HCT116 (cell line): ENCODE measurements at regions not wholly inside any gene's neighbourhood (a gene's known extent, or its start where the extent isn't known, plus 50 kb on each side); places are given as distances from the start of the nearest gene placed in this dataset.
"Not testable (repeated sequence)": the region's sequence is repeated elsewhere in the genome, so short reads cannot be mapped to it uniquely, and the experiment has no call there.

ENCODE experiments used
- ATAC-seq: fragments of 200-7000 bp; cut with Tn5 transposase; 2 replicates; pipeline ENCODE4 v1.9.1; 2020; ENCODE audit warnings: mild to moderate bottlenecking, moderate library complexity
- BruUV-seq: library from RNA; stranded (reverse); fragments of 400-500 nt; replicated peaks from 2 replicates; lab custom pipeline; 2021; lab: Mats Ljungman, UMichigan
- CTCF ChIA-PET: fragments of 300-600 bp; sonication (Branson Sonifier 250); formaldehyde crosslinking; loops from one replicate; lab custom pipeline; 2021; ENCODE audit warnings: antibody characterized with exemption; lab: Charles Lee
- POLR2A ChIA-PET: fragments of 300-600, 350-600 bp; sonication (Branson Sonifier 250); formaldehyde crosslinking; loops from one replicate; lab custom pipeline; 2021; ENCODE audit warnings: antibody characterized with exemption; lab: Charles Lee
- RAD21 ChIA-PET, 2 experiments: fragments of 300-600 bp; sonication (Branson Sonifier 250); formaldehyde crosslinking; loops; one replicate each; lab custom pipeline; 2023; ENCODE audit warnings: low total read pairs in 2 of 2; ENCODE audit not compliant: uncharacterized antibody in 2 of 2, unreplicated experiment in 2 of 2, low non-redundant PET in 1 of 2; lab: Charles Lee
- DNase-seq: peaks from one replicate; pipeline ENCODE4 v3.0.0-alpha.2; 2010; ENCODE audit warnings: low read depth, low spot score
- H2AFZ ChIP-seq: fragments of 200-600 bp; shearing (Covaris generic), sonication (generic); 2 replicates; pipeline ENCODE4 v1.6.1; 2017; ENCODE audit warnings: low read depth, mixed run types, mixed read lengths, antibody characterized with exemption, low read length; ENCODE audit not compliant: poor library complexity, severe bottlenecking
- H3K27ac ChIP-seq: 2 replicates; pipeline ENCODE4 v1.5.1; 2012; ENCODE audit warnings: low read depth, low read length
- H3K27me3 ChIP-seq: fragments of 200-600 bp; sonication (generic); 2 replicates; pipeline ENCODE4 v1.6.1; 2016; ENCODE audit warnings: mixed run types, low read length, mixed read lengths; ENCODE audit not compliant: insufficient read depth
- H3K36me3 ChIP-seq, 2 experiments: fragments of 200-500 bp in 1 of 2; fragments of 200-600 bp in 1 of 2; sonication (Bioruptor generic) in 1 of 2; sonication (generic) in 1 of 2; 2 replicates each; pipeline versions ENCODE4 v1.5.1 to v1.6.1; 2014 to 2016; ENCODE audit warnings: low read length in 2 of 2, inconsistent platforms in 1 of 2, mixed read lengths in 1 of 2, mixed run types in 1 of 2; ENCODE audit not compliant: insufficient read depth in 2 of 2, control insufficient read depth in 1 of 2
- H3K4me1 ChIP-seq, 2 experiments: fragments of 200-600 bp in 1 of 2; sonication (generic) in 1 of 2; 2 replicates each; pipeline versions ENCODE4 v1.5.1 to v1.6.1; 2012 to 2017; ENCODE audit warnings: low read length in 2 of 2, inconsistent platforms in 1 of 2, mild to moderate bottlenecking in 1 of 2, mixed read lengths in 1 of 2, mixed run types in 1 of 2, moderate library complexity in 1 of 2; ENCODE audit not compliant: insufficient read depth in 2 of 2, control insufficient read depth in 1 of 2
- H3K4me2 ChIP-seq: fragments of 200-600 bp; sonication (generic); 2 replicates; pipeline ENCODE4 v1.6.1; 2017; ENCODE audit warnings: mixed run types, low read length, mixed read lengths
- H3K4me3 ChIP-seq, 2 experiments: fragments of 200-600 bp in 1 of 2; sonication (generic) in 1 of 2; replicated peaks in 1 of 2; 2 replicates each; pipeline ENCODE4 v1.5.1; 2011 to 2016; ENCODE audit warnings: low read length in 2 of 2, control low read depth in 1 of 2, low read depth in 1 of 2, mild to moderate bottlenecking in 1 of 2, mixed read lengths in 1 of 2, mixed run types in 1 of 2
- H3K79me2 ChIP-seq: fragments of 200-600 bp; sonication (generic); 2 replicates; pipeline ENCODE4 v1.6.1; 2017; ENCODE audit warnings: mild to moderate bottlenecking, mixed run types, low read length, moderate library complexity, mixed read lengths; ENCODE audit not compliant: insufficient read depth
- H3K9ac ChIP-seq: fragments of 200-600 bp; sonication (generic); 2 replicates; pipeline ENCODE4 v1.6.1; 2016; ENCODE audit warnings: low read length, mixed read lengths
- H3K9me2 ChIP-seq: fragments of 200-600 bp; sonication (generic), shearing (Covaris generic); 2 replicates; pipeline ENCODE4 v1.6.1; 2017; ENCODE audit warnings: mixed run types, mild to moderate bottlenecking, moderate library complexity; ENCODE audit not compliant: insufficient read depth
- H3K9me3 ChIP-seq, 2 experiments: fragments of 200-500 bp in 1 of 2; fragments of 200-600 bp in 1 of 2; sonication (Bioruptor generic) in 1 of 2; sonication (generic) in 1 of 2; 2 replicates each; pipeline ENCODE4 v1.6.1; 2014 to 2017; ENCODE audit warnings: low read length in 2 of 2, mixed read lengths in 2 of 2, inconsistent platforms in 1 of 2, low read depth in 1 of 2, mild to moderate bottlenecking in 1 of 2, mixed run types in 1 of 2, moderate library complexity in 1 of 2; ENCODE audit not compliant: control insufficient read depth in 1 of 2, insufficient read depth in 1 of 2
- H4K20me1 ChIP-seq: fragments of 200-600 bp; sonication (generic), shearing (Covaris generic); 2 replicates; pipeline ENCODE4 v1.6.1; 2017; ENCODE audit warnings: mixed run types, mild to moderate bottlenecking, moderate library complexity; ENCODE audit not compliant: insufficient read depth
- CBX3 ChIP-seq: IDR thresholded peaks from 2 replicates; pipeline ENCODE4 v1.6.1; 2012; ENCODE audit warnings: low read depth
- EGR1 ChIP-seq: IDR thresholded peaks from 2 replicates; pipeline ENCODE4 v1.6.1; 2012; ENCODE audit warnings: low read depth
- ELF1 ChIP-seq: IDR thresholded peaks from 2 replicates; pipeline ENCODE4 v1.6.1; 2012; ENCODE audit warnings: low read depth, borderline replicate concordance
- RAD21 ChIP-seq: IDR thresholded peaks from 2 replicates; pipeline ENCODE4 v1.6.1; 2012; ENCODE audit warnings: low read depth, mild to moderate bottlenecking
- TCF7L2 ChIP-seq: IDR thresholded peaks from 2 replicates; pipeline ENCODE4 v1.7.0; 2011; ENCODE audit warnings: borderline replicate concordance, inconsistent platforms; ENCODE audit not compliant: insufficient read depth, insufficient read length; ENCODE audit errors: extremely low read depth
- ZFX ChIP-seq: fragments of 450-650 bp; IDR thresholded peaks from 2 replicates; pipeline ENCODE4 v1.6.1; 2017
- intact Hi-C: fragments of 100-400 bp; cut with micrococcal nuclease; formaldehyde crosslinking; loops from 2 replicates; pipeline ENCODE4 v1.10.0; 2022

- Histone ChIP-seq H4K20me1 (no peaks in the 10 kb centered on the region), H2AFZ (no peak overlapping the region), H3K4me2 (no peak overlapping the region), H3K9ac (no peak overlapping the region), H3K4me3 (no peak overlapping the region), H3K9me2 (no peaks in the 10 kb centered on the region), H3K9me3 (no peaks in the 10 kb centered on the region), H3K4me1 (no peaks in the 10 kb centered on the region; a peak in 1 of 4 replicates), H3K36me3 (no peaks in the 10 kb centered on the region), H3K27ac (no peak overlapping the region), H3K27me3 (no peaks in the 10 kb centered on the region), H3K79me2 (no peaks in the 10 kb centered on the region)
- ChIA-PET RAD21 (no interaction called here), POLR2A (no interaction called here), CTCF (no interaction called here)
- ATAC-seq (no peak), DNase-seq (no peak)
- intact Hi-C loops = no loop called here
- TF ChIP-seq ZFX = no peak
- TF ChIP-seq RAD21 = no peak
- no peak for TF ChIP-seq CBX3
- no peak for TF ChIP-seq TCF7L2
- no peak for TF ChIP-seq ELF1
- no peak for TF ChIP-seq EGR1
- no TSS peak for BruUV-seq
These were observed 196.2 kb downstream of the MN1 start for GRCh38 chr22:27605390-27605789.

- H3K27me3 ChIP-seq, H3K27ac ChIP-seq, POLR2A ChIA-PET, H3K9me3 ChIP-seq, H3K36me3 ChIP-seq, H3K4me3 ChIP-seq, H3K4me2 ChIP-seq, H4K20me1 ChIP-seq, H3K79me2 ChIP-seq, H3K9me2 ChIP-seq, H3K4me1 ChIP-seq, intact Hi-C loops, DNase-seq, ATAC-seq, H2AFZ ChIP-seq, H3K9ac ChIP-seq, BruUV-seq, RAD21 ChIA-PET, CTCF ChIA-PET: not testable (repeated sequence)
These were observed 193.8 kb downstream of the MN1 start for GRCh38 chr22:27607750-27608149.
